ENCODE measurements at regions not wholly inside any gene's neighbourhood (a gene's known extent, or its start where the extent isn't known, plus 50 kb on each side); places are given as distances from the start of the nearest gene placed in this dataset.

DNA sequence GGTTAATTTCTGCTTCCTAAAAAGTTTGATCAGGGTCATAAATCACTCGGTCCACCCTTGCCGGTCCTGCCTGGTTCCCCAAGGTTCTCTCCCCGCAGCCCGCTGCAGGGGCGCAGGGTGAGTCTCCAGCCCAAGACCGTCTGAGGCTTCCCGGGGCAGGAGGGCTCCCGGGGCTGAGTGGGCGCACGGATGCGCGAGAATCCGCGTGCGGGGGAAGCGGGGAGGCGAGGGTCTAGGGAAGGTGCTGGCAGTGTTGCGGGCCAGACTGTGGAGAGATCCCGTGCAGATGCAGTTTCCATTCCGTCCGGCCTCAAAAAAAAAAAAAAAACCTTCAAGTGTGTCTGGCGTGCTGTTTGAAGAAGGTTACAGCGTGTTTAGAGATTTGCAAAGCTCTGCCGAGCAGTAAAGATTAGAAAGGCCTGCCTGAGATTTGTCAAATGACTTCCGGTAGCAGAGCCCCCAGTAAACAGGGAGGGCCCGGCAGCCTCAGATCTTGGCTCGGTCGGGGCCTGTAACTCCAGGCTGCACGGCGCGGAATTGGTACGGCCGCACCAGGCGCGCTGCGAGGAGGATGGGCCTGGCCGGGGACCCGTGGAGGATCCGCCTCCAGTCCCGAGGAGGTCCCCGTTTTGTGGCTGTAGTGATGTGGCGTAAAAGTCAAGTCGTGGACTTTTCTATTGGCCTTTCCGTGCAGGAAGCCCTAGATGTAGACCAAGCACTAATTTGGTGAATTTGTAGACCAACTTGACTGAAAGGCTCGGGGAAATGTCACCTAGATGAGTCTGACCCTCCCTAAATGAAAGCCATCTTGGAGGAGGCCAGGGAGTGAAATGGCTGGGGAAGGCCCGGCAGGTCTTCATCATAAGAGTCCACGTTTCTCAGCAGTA, 293.2 kb upstream of the NFE2L3 start:
- TF ChIP-seq POLR2A (IDR thresholded peaks at IDR 0.05) (no peak), CTCF (IDR thresholded peaks at IDR 0.05) (no peak)
